ENCODE measurements at regions not wholly inside any gene's neighbourhood (a gene's known extent, or its start where the extent isn't known, plus 50 kb on each side); places are given as distances from the start of the nearest gene placed in this dataset.

DNA sequence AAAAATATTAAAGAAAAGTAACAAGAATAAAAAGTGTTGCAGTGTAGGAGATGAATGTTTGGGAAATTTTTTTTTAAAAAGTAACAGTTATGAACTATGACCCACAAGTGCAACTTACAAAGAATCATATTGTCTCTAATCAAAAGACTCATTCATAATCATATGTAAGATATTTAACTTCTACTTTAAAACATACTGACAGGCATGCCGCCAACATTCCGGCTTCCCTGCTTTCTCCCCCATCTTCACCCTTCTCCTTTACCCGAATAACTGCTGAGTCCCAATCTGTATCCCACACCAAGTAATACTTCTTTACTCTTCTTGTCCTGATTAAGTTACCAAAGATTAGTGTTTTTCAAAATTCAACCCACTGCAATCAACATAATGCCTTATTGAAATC lies 598.8 kb upstream of the FRG1 start:
- Histone ChIP-seq H3K4me3 (ENCODE audit: low read length in 3 of 3) (no peak overlapping the region), H3K36me3 (ENCODE audit: control insufficient read depth in 2 of 3, insufficient read depth in 3 of 3, low read length in 3 of 3) (no peaks in the 10 kb centered on the region), H3K9me3 (ENCODE audit: control insufficient read depth in 2 of 3, insufficient read depth in 1 of 3, low read length in 3 of 3) (no peaks in the 10 kb centered on the region), H3K27me3 (ENCODE audit: control insufficient read depth, insufficient read depth, low read length) (no peaks in the 10 kb centered on the region), H3K4me1 (ENCODE audit: control insufficient read depth in 2 of 3, insufficient read depth in 2 of 3, low read depth in 1 of 3, low read length in 3 of 3) (no peaks in the 10 kb centered on the region), H3K9ac (ENCODE audit: low read length in 3 of 3) (no peak overlapping the region), H3K27ac (ENCODE audit: low read depth in 2 of 2, low read length in 2 of 2) (no peak overlapping the region)
- FAIRE-seq (no peak), DNase-seq (no peak)
- TF ChIP-seq, protein P1, sequence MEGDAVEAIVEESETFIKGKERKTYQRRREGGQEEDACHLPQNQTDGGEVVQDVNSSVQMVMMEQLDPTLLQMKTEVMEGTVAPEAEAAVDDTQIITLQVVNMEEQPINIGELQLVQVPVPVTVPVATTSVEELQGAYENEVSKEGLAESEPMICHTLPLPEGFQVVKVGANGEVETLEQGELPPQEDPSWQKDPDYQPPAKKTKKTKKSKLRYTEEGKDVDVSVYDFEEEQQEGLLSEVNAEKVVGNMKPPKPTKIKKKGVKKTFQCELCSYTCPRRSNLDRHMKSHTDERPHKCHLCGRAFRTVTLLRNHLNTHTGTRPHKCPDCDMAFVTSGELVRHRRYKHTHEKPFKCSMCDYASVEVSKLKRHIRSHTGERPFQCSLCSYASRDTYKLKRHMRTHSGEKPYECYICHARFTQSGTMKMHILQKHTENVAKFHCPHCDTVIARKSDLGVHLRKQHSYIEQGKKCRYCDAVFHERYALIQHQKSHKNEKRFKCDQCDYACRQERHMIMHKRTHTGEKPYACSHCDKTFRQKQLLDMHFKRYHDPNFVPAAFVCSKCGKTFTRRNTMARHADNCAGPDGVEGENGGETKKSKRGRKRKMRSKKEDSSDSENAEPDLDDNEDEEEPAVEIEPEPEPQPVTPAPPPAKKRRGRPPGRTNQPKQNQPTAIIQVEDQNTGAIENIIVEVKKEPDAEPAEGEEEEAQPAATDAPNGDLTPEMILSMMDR (IDR thresholded peaks at IDR 0.05; ENCODE audit: borderline replicate concordance, extremely low read depth, insufficient read depth): no peak
- intact Hi-C loops (cut with DNase I): no loop called here

DNA sequence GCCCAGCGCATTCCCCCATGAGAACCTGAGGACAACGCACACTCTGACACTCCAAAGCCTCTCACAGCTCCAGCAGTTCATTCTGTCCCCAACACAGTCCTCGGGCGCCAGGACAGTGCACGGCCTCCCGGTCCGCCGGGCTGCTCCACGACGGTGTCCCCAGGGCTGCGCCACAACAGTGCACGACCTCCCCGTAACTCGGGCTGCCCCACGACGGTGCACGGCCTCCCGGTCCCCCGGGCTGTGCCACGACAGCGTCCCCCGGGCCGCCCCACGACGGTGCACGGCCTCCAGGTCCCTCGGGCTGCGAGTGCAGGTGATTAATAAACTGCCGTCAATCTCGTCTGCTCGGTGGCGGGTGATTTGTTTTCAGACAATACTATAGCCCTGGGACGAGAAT lies 585.1 kb upstream of the FRG1 start:
- TF ChIP-seq, protein P1 (IDR thresholded peaks at IDR 0.05; ENCODE audit: borderline replicate concordance, extremely low read depth, insufficient read depth): no peak
- no peaks in the 10 kb centered on the region for H3K36me3 ChIP-seq (ENCODE audit: control insufficient read depth in 2 of 3, insufficient read depth in 3 of 3, low read length in 3 of 3)
- H3K4me3 ChIP-seq (ENCODE audit: low read length in 3 of 3): no peak overlapping the region
- H3K27ac ChIP-seq (ENCODE audit: low read depth in 2 of 2, low read length in 2 of 2): no peak overlapping the region
- intact Hi-C loops (cut with DNase I): no loop called here
- no peak for FAIRE-seq
- no peaks in the 10 kb centered on the region for H3K4me1 ChIP-seq (ENCODE audit: control insufficient read depth in 2 of 3, insufficient read depth in 2 of 3, low read depth in 1 of 3, low read length in 3 of 3)
- no peaks in the 10 kb centered on the region for H3K27me3 ChIP-seq (ENCODE audit: control insufficient read depth, insufficient read depth, low read length)
- H3K9me3 ChIP-seq (ENCODE audit: control insufficient read depth in 2 of 3, insufficient read depth in 1 of 3, low read length in 3 of 3): no peaks in the 10 kb centered on the region
- H3K9ac ChIP-seq (ENCODE audit: low read length in 3 of 3): no peak overlapping the region
- DNase-seq: no peak

DNA sequence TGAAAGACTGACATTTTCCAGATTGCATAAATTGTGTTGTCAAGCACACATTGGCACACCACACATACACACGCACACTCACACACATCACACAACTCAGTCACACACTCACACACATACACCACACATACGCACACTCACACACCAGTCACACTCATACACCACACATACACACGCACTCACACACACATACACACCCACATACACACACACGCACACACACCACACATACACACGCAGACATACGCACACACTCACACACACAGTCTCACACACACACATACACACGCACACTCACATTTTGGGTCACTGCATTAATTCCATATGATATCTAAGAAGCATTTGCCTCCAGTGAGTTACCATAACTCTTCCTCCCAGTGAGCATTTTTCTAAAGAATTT lies 578.3 kb upstream of the FRG1 start:
- H3K27ac ChIP-seq (ENCODE audit: low read depth in 2 of 2, low read length in 2 of 2): no peak overlapping the region
- H3K36me3 ChIP-seq (ENCODE audit: control insufficient read depth in 2 of 3, insufficient read depth in 3 of 3, low read length in 3 of 3): no peaks in the 10 kb centered on the region
- DNase-seq: no peak
- no peak overlapping the region for H3K4me3 ChIP-seq (ENCODE audit: low read length in 3 of 3)
- intact Hi-C loops (cut with DNase I): no loop called here
- TF ChIP-seq, protein P1 (IDR thresholded peaks at IDR 0.05; ENCODE audit: borderline replicate concordance, extremely low read depth, insufficient read depth): no peak
- no peak overlapping the region for H3K9ac ChIP-seq (ENCODE audit: low read length in 3 of 3)
- H3K27me3 ChIP-seq (ENCODE audit: control insufficient read depth, insufficient read depth, low read length): no peaks in the 10 kb centered on the region
- H3K4me1 ChIP-seq (ENCODE audit: control insufficient read depth in 2 of 3, insufficient read depth in 2 of 3, low read depth in 1 of 3, low read length in 3 of 3): no peaks in the 10 kb centered on the region
- H3K9me3 ChIP-seq (ENCODE audit: control insufficient read depth in 2 of 3, insufficient read depth in 1 of 3, low read length in 3 of 3): no peaks in the 10 kb centered on the region
- FAIRE-seq: no peak

DNA sequence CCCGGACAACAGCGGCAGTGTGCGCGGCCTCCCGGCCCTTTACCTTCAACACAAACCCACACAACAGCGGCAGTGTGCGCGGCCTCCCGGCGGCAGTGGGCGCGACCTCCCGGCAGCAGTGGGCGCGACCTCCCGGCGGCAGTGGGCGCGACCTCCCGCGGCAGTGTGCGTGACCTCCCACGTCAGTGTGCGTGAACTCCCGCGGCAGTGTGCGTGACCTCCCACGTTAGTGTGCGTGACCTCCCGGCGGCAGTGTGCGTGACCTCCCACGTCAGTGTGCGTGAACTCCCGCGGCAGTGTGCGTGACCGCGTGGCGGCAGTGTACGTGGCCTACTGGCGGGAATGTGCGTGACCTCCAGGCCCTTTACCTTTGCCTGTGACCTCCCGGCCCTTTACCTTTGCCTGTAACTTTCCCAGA lies 576.6 kb upstream of the FRG1 start:
- no peaks in the 10 kb centered on the region for H3K9me3 ChIP-seq (ENCODE audit: control insufficient read depth in 2 of 3, insufficient read depth in 1 of 3, low read length in 3 of 3)
- H3K27ac ChIP-seq (ENCODE audit: low read depth in 2 of 2, low read length in 2 of 2): no peak overlapping the region
- no peaks in the 10 kb centered on the region for H3K36me3 ChIP-seq (ENCODE audit: control insufficient read depth in 2 of 3, insufficient read depth in 3 of 3, low read length in 3 of 3)
- H3K4me3 ChIP-seq (ENCODE audit: low read length in 3 of 3): no peak overlapping the region
- intact Hi-C loops (cut with DNase I): no loop called here
- H3K4me1 ChIP-seq (ENCODE audit: control insufficient read depth in 2 of 3, insufficient read depth in 2 of 3, low read depth in 1 of 3, low read length in 3 of 3): no peaks in the 10 kb centered on the region
- TF ChIP-seq, protein P1 (IDR thresholded peaks at IDR 0.05; ENCODE audit: borderline replicate concordance, extremely low read depth, insufficient read depth): no peak
- FAIRE-seq: no peak
- no peak for DNase-seq
- H3K27me3 ChIP-seq (ENCODE audit: control insufficient read depth, insufficient read depth, low read length): no peaks in the 10 kb centered on the region
- no peak overlapping the region for H3K9ac ChIP-seq (ENCODE audit: low read length in 3 of 3)
